H9 (cell line): ENCODE measurements at regions not wholly inside any gene's neighbourhood (a gene's known extent, or its start where the extent isn't known, plus 50 kb on each side); places are given as distances from the start of the nearest gene placed in this dataset.

Experiments used
- DNase-seq: peaks from one replicate; pipeline ENCODE4 v3.0.0-alpha.2; 2017
- H2AFZ ChIP-seq: one replicate; pipeline ENCODE4 v1.6.1; 2013; ENCODE audit warnings: mild to moderate bottlenecking, low read length, control low read depth, moderate library complexity
- H2AK5ac ChIP-seq: 2 replicates; pipeline ENCODE4 v1.6.1; 2013; ENCODE audit warnings: low read length, control low read depth, mixed read lengths; ENCODE audit not compliant: insufficient read length
- H2BK120ac ChIP-seq: one replicate; pipeline ENCODE4 v1.6.1; 2013; ENCODE audit warnings: low read depth, mild to moderate bottlenecking, low read length, control low read depth, inconsistent platforms; ENCODE audit not compliant: poor library complexity, severe bottlenecking
- H2BK12ac ChIP-seq: 2 replicates; pipeline ENCODE4 v1.6.1; 2013; ENCODE audit warnings: low read length, control low read depth, mixed read lengths, low read depth; ENCODE audit not compliant: insufficient read length
- H2BK15ac ChIP-seq: 2 replicates; pipeline ENCODE4 v1.6.1; 2013; ENCODE audit warnings: low read depth, low read length, control low read depth
- H2BK20ac ChIP-seq: one replicate; pipeline ENCODE4 v1.6.1; 2013; ENCODE audit warnings: low read depth, mild to moderate bottlenecking, low read length, control low read depth, inconsistent platforms; ENCODE audit not compliant: poor library complexity, severe bottlenecking
- H2BK5ac ChIP-seq: 2 replicates; pipeline ENCODE4 v1.6.1; 2013; ENCODE audit warnings: low read length, control low read depth, mixed read lengths; ENCODE audit not compliant: insufficient read length
- H3K14ac ChIP-seq: 2 replicates; pipeline ENCODE4 v1.6.1; 2013; ENCODE audit warnings: low read length, control low read depth; ENCODE audit not compliant: insufficient read depth
- H3K18ac ChIP-seq: 2 replicates; pipeline ENCODE4 v1.6.1; 2013; ENCODE audit warnings: low read depth, mild to moderate bottlenecking, mixed read lengths, low read length, control low read depth; ENCODE audit not compliant: insufficient read length
- H3K23ac ChIP-seq: 2 replicates; pipeline ENCODE4 v1.6.1; 2013; ENCODE audit warnings: low read length, control low read depth, mixed read lengths, low read depth; ENCODE audit not compliant: insufficient read length
- H3K23me2 ChIP-seq: 2 replicates; pipeline ENCODE4 v1.6.1; 2013; ENCODE audit warnings: low read depth, mild to moderate bottlenecking, mixed read lengths, low read length, control low read depth; ENCODE audit not compliant: insufficient read length, poor library complexity, severe bottlenecking
- H3K27ac ChIP-seq: 2 replicates; pipeline ENCODE4 v1.5.1; 2013; ENCODE audit warnings: low read length, control low read depth, mixed read lengths, low read depth; ENCODE audit not compliant: insufficient read length
- H3K27me3 ChIP-seq: 2 replicates; pipeline ENCODE4 v1.6.1; 2013; ENCODE audit warnings: low read length, control low read depth, inconsistent platforms; ENCODE audit not compliant: insufficient read depth
- H3K4ac ChIP-seq: 2 replicates; pipeline ENCODE4 v1.6.1; 2013; ENCODE audit warnings: low read depth, mild to moderate bottlenecking, control low read depth, inconsistent platforms, low read length, moderate library complexity
- H3K4me1 ChIP-seq: 2 replicates; pipeline ENCODE4 v1.6.1; 2013; ENCODE audit warnings: low read length, control low read depth, inconsistent platforms; ENCODE audit not compliant: insufficient read depth
- H3K4me2 ChIP-seq: 2 replicates; pipeline ENCODE4 v1.6.1; 2013; ENCODE audit warnings: low read length, control low read depth, mixed read lengths; ENCODE audit not compliant: insufficient read length, insufficient read depth
- H3K56ac ChIP-seq: 2 replicates; pipeline ENCODE4 v1.6.1; 2013; ENCODE audit warnings: low read depth, mild to moderate bottlenecking, mixed read lengths, low read length, control low read depth; ENCODE audit not compliant: insufficient read length
- H3K79me1 ChIP-seq: 2 replicates; pipeline ENCODE4 v1.6.1; 2013; ENCODE audit warnings: low read depth, mild to moderate bottlenecking, moderate library complexity, low read length, control low read depth, inconsistent platforms; ENCODE audit not compliant: insufficient read depth, poor library complexity, severe bottlenecking
- H3K79me2 ChIP-seq: 2 replicates; pipeline ENCODE4 v1.6.1; 2013; ENCODE audit warnings: low read length, control low read depth, inconsistent platforms; ENCODE audit not compliant: insufficient read depth
- H3K9ac ChIP-seq: 2 replicates; pipeline ENCODE4 v1.6.1; 2013; ENCODE audit warnings: low read length, control low read depth, mixed read lengths; ENCODE audit not compliant: insufficient read length; ENCODE audit errors: extremely low read depth
- H3K9me3 ChIP-seq: one replicate; pipeline ENCODE4 v1.6.1; 2013; ENCODE audit warnings: low read depth, low read length, inconsistent platforms; ENCODE audit not compliant: control insufficient read depth
- H3T11ph ChIP-seq: one replicate; pipeline ENCODE4 v1.6.1; 2013; ENCODE audit warnings: mild to moderate bottlenecking, low read length, control low read depth, inconsistent platforms
- H4K20me1 ChIP-seq: one replicate; pipeline ENCODE4 v1.6.1; 2013; ENCODE audit not compliant: control insufficient read depth, insufficient read length, insufficient read depth
- H4K5ac ChIP-seq: 2 replicates; pipeline ENCODE4 v1.6.1; 2013; ENCODE audit warnings: low read depth, mild to moderate bottlenecking, mixed read lengths, low read length, control low read depth; ENCODE audit not compliant: insufficient read length
- H4K8ac ChIP-seq: replicated peaks from 2 replicates; pipeline ENCODE4 v1.6.1; 2013; ENCODE audit warnings: low read length, control low read depth, mixed read lengths, low read depth; ENCODE audit not compliant: insufficient read length
- H4K91ac ChIP-seq: 2 replicates; pipeline ENCODE4 v1.6.1; 2013; ENCODE audit warnings: low read depth, mild to moderate bottlenecking, moderate library complexity, mixed read lengths, low read length, control low read depth; ENCODE audit not compliant: insufficient read length
- H3K27ac Mint-ChIP-seq, 3 experiments: 2 replicates in 2 of 3; 3 replicates in 1 of 3; pipeline ENCODE4 v1.8.0; 2020 to 2021; ENCODE audit warnings: mixed read lengths in 3 of 3, mild to moderate bottlenecking in 1 of 3, moderate library complexity in 1 of 3
- H3K27me3 Mint-ChIP-seq: 2 replicates; pipeline ENCODE4 v1.8.0; 2021; ENCODE audit warnings: low read depth, mild to moderate bottlenecking, moderate library complexity, mixed read lengths
- H3K36me3 Mint-ChIP-seq, 3 experiments: 2 replicates in 2 of 3; 3 replicates in 1 of 3; pipeline ENCODE4 v1.8.0; 2020 to 2021; ENCODE audit warnings: low read depth in 3 of 3, mixed read lengths in 3 of 3; ENCODE audit not compliant: insufficient read depth in 1 of 3
- H3K4me1 Mint-ChIP-seq, 2 experiments: 2 replicates each; pipeline ENCODE4 v1.8.0; 2020; ENCODE audit warnings: mixed read lengths in 2 of 2
- H3K4me3 Mint-ChIP-seq, 2 experiments: 2 replicates in 1 of 2; 3 replicates in 1 of 2; pipeline ENCODE4 v1.8.0; 2020 to 2021; ENCODE audit warnings: mild to moderate bottlenecking in 2 of 2, mixed read lengths in 2 of 2, moderate library complexity in 1 of 2
- H3K9me3 Mint-ChIP-seq, 2 experiments: 2 replicates in 1 of 2; 3 replicates in 1 of 2; pipeline ENCODE4 v1.8.0; 2020; ENCODE audit warnings: mild to moderate bottlenecking in 2 of 2, mixed read lengths in 2 of 2, moderate library complexity in 1 of 2
- CTCF ChIP-seq: fragments of 200-600 bp; sonication (generic); conservative IDR thresholded peaks from 3 replicates; pipeline ENCODE4 v1.8.0; 2021; ENCODE audit warnings: antibody characterized with exemption, mild to moderate bottlenecking
- WGBS: extraction: QIAGEN DNeasy Blood & Tissue Kit; methylation state at CpG from one replicate; pipeline ENCODE4 v1.1.7; 2013; ENCODE audit warnings: missing lambda C conversion rate, low lambda C conversion rate, mixed read lengths; ENCODE audit not compliant: insufficient read length; ENCODE audit errors: extremely low coverage; 5-methylcytosine and 5-hydroxymethylcytosine counted together

- Histone ChIP-seq H3K4me1 (no peaks in the 10 kb centered on the region), H3K18ac (no peak overlapping the region), H2BK12ac (no peak overlapping the region), H3T11ph (no peak overlapping the region), H2AFZ (no peak overlapping the region), H3K4me2 (no peak overlapping the region), H3K56ac (no peak overlapping the region), H2BK20ac (no peak overlapping the region), H3K79me1 (no peaks in the 10 kb centered on the region), H3K27ac (no peak overlapping the region), H3K9me3 (no peaks in the 10 kb centered on the region), H3K4ac (no peak overlapping the region), H4K91ac (no peak overlapping the region), H4K8ac (no peak overlapping the region), H3K27me3 (no peaks in the 10 kb centered on the region), H2BK15ac (no peak overlapping the region), H4K20me1 (no peaks in the 10 kb centered on the region), H4K5ac (no peak overlapping the region), H3K79me2 (no peaks in the 10 kb centered on the region), H2BK5ac (no peak overlapping the region), H3K23me2 (no peaks in the 10 kb centered on the region), H2BK120ac (no peak overlapping the region), H2AK5ac (no peak overlapping the region), H3K9ac (no peak overlapping the region), H3K23ac (no peak overlapping the region), H3K14ac (no peak overlapping the region)
- Mint-ChIP-seq H3K4me1 (peaks cover 9 to 24% of the 10 kb centered on the region in 2 experiments), H3K4me3 (no peak overlapping the region), H3K36me3 (peaks cover 3 to 9% (median 5%) of the 10 kb centered on the region in 3 experiments; a peak in 2 of 7 replicates), H3K27me3 (no peaks in the 10 kb centered on the region), H3K27ac (no peak overlapping the region), H3K9me3 (peaks cover 0 to 6% of the 10 kb centered on the region in 2 experiments; a peak in 2 of 5 replicates)
- TF ChIP-seq CTCF: no peak
- WGBS: no CpG with 5 or more reads among the region's 3 CpGs
- DNase-seq: no peak
Measured at GRCh38 chr2:199131876-199132275, 325.9 kb downstream of the SATB2 start.
